Epithelial cell of esophagus (primary cell): ENCODE measurements at regions not wholly inside any gene's neighbourhood (a gene's known extent, or its start where the extent isn't known, plus 50 kb on each side); places are given as distances from the start of the nearest gene placed in this dataset.

Experiments used
- DNase-seq: peaks from one replicate; pipeline ENCODE4 v3.0.0; 2010; ENCODE audit warnings: low read depth
- H3K4me3 ChIP-seq: 2 replicates; pipeline ENCODE4 v1.5.1; 2011; ENCODE audit warnings: mild to moderate bottlenecking, low read length, control low read depth
- TF ChIP-seq, protein P1 (sequence below): IDR thresholded peaks from 2 replicates; pipeline ENCODE4 v1.5.1; 2011; ENCODE audit warnings: low read depth, mild to moderate bottlenecking, low read length, control low read depth, inconsistent platforms; ENCODE audit not compliant: insufficient read depth; ENCODE audit errors: missing control alignments

- DNase-seq: no peak
- TF ChIP-seq, protein P1, sequence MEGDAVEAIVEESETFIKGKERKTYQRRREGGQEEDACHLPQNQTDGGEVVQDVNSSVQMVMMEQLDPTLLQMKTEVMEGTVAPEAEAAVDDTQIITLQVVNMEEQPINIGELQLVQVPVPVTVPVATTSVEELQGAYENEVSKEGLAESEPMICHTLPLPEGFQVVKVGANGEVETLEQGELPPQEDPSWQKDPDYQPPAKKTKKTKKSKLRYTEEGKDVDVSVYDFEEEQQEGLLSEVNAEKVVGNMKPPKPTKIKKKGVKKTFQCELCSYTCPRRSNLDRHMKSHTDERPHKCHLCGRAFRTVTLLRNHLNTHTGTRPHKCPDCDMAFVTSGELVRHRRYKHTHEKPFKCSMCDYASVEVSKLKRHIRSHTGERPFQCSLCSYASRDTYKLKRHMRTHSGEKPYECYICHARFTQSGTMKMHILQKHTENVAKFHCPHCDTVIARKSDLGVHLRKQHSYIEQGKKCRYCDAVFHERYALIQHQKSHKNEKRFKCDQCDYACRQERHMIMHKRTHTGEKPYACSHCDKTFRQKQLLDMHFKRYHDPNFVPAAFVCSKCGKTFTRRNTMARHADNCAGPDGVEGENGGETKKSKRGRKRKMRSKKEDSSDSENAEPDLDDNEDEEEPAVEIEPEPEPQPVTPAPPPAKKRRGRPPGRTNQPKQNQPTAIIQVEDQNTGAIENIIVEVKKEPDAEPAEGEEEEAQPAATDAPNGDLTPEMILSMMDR: no peak
Measured at GRCh38 chr2:82524826-82525225, 1934.3 kb downstream of the SUCLG1 start.

DNA sequence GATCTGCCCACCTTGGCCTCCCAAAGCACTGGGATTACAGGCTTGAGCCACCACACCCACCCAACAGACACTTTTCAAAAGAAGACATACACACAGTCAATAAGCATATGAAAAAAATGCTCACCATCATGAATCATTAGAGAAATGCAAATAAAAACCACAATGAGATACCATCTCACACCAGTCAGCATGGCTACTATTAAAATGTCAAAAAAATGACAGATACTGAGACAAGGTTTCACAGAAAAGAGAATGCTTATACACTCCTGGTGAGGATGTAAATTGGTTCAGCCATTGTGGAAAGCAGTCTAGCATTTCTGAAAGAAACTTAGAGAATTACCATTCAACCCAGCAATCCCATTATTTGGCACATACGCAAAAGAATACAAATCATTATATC, 1947.2 kb downstream of the SUCLG1 start:
- DNase-seq: no peak
- TF ChIP-seq, protein P1: no peak
- no peak overlapping the region for H3K4me3 ChIP-seq

More at GRCh38 chr2:82524826-82525225, 1934.3 kb downstream of the SUCLG1 start:
- no peak overlapping the region for H3K4me3 ChIP-seq

- H3K4me3 ChIP-seq: no peak overlapping the region
- DNase-seq: no peak
- TF ChIP-seq, protein P1: no peak
Measured at GRCh38 chr2:82508702-82509101, 1950.4 kb downstream of the SUCLG1 start.

DNA sequence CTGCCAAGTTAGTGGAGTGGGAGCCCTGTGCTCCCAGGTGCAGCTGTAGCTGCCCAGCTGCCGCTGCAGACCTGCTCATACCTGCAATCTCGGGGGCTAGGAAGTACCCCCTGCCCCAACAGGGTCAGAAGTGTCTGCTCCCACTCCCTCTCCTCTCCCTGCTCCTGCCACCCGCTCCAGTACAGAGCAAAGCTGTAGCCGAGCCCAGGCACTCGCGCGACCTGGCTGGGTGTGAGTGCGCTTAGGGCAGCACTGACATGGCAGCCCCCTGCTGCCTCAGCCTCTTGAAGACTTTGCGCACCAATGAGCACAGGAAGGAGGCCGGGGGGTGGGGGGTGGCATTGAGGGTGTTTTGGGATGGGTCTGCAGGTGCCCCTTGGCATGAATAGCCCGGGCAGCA, 1951.4 kb downstream of the SUCLG1 start:
- TF ChIP-seq, protein P1: no peak
- H3K4me3 ChIP-seq: no peak overlapping the region
- no peak for DNase-seq

DNA sequence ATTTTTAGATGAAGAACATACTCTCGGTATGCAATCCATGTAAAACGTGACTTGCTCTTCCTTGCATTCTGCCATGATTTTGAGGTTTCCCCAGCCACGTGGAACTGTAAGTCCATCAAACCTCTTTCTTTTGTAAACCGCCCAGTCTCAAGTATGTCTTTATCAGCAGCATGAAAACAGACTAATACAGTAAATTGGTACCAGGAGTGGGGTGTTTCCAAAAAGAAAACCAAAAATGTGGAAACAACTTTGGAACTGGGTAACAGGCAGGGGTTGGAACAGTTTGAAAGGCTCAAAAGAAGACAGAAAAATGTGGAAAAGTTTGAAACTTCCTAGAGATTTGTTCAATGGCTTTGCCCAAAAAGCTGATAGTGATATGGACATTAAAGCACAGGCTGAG, 1957.9 kb downstream of the SUCLG1 start:
- no peak overlapping the region for H3K4me3 ChIP-seq
- DNase-seq: no peak
- TF ChIP-seq, protein P1: no peak

GRCh38 chr2:82498777-82499443, 1960.2 kb downstream of the SUCLG1 start:
- no peak for DNase-seq
- H3K4me3 ChIP-seq: no peak overlapping the region
- TF ChIP-seq, protein P1: no peak

DNA sequence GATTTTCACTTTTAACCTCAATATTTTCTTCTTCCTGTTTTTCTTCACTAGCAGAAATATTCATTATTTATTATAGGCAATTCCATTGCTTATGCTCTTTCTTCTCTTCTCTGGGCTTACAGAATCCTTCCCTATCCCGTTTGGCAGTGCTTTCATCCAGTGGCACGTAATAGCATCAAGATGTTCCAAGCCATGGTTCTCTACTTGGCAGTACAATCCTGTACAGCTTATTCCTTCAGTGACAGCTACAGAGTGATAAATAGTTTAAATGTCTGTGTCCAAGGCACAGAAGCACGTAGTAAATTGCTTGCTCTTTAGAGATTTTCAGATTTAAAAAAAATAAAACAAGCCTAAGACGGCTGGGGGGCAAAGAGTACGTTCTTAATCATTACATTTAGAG, 1964.3 kb downstream of the SUCLG1 start:
- H3K4me3 ChIP-seq: no peak overlapping the region
- no peak for DNase-seq
- TF ChIP-seq, protein P1: no peak
